Activated CD4-positive, alpha-beta memory T cell treated with anti-CD3 and anti-CD28 coated beads, Interleukin-2, amount 10 ng/mL, durations not matched to agents 7 days and 5 days (primary cell): ENCODE measurements at regions not wholly inside any gene's neighbourhood (a gene's known extent, or its start where the extent isn't known, plus 50 kb on each side); places are given as distances from the start of the nearest gene placed in this dataset.
"Not testable (repeated sequence)": the region's sequence is repeated elsewhere in the genome, so short reads cannot be mapped to it uniquely, and the experiment has no call there.

Experiments used
- CTCF ChIA-PET: fragments of 350-600 bp; sonication (Branson Sonifier 250); formaldehyde crosslinking; loops from one replicate; lab custom pipeline; 2021; ENCODE audit warnings: antibody characterized with exemption, inconsistent platforms; lab: Charles Lee
- POLR2A ChIA-PET: fragments of 350-600 bp; sonication (Branson Sonifier 250); formaldehyde crosslinking; loops from one replicate; lab custom pipeline; 2021; ENCODE audit warnings: antibody characterized with exemption; lab: Charles Lee
- DNase-seq: peaks from one replicate; pipeline ENCODE4 v3.0.0-alpha.2; 2020
- H3K27ac Mint-ChIP-seq: one replicate; pipeline ENCODE4 v1.8.0; 2021; ENCODE audit warnings: mild to moderate bottlenecking, mixed read lengths
- H3K27me3 Mint-ChIP-seq: one replicate; pipeline ENCODE4 v1.8.0; 2021; ENCODE audit warnings: mixed read lengths
- H3K36me3 Mint-ChIP-seq: one replicate; pipeline ENCODE4 v1.8.0; 2021; ENCODE audit warnings: low read depth, mixed read lengths
- H3K4me1 Mint-ChIP-seq: one replicate; pipeline ENCODE4 v1.8.0; 2021; ENCODE audit warnings: mixed read lengths
- H3K4me3 Mint-ChIP-seq: one replicate; pipeline ENCODE4 v1.8.0; 2021; ENCODE audit warnings: mild to moderate bottlenecking, mixed read lengths
- H3K9me3 Mint-ChIP-seq: one replicate; pipeline ENCODE4 v1.8.0; 2021; ENCODE audit warnings: mixed read lengths

DNA sequence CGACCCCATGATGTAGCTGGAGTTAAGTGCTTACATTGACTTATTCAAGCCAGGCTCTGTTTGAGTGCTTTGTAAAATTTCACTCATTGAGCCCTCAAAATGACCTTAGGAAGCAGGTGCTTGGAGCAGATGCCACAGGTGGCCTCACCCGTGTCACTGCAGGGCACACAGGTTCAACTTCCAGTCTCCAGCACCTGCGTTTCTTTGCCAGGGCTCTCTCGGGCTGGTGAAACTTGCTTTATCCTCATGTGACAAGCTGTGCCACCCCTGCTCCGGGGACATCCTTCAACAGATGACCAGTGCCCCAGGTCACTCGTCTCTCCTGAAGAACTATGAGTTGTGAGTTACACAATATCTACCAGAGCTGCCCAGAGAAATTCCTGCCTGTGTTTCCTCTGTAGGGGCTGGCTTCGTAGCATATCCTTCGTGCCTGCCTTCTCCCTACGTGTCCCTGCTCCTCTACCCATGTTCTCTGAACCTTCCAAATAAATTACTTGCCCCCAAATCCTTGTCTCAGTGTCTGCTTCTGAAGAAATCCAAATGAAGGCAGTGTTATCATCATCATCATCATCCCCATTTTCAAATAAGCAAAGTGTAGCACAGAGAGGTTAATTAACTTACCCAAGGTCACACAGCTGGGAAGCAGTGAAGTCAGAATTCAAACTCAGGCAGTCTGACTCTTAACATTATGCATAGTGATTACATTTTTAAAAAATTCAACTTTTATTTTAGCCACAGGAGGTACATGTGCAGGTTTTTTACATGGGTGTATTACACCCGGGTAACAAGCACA lies 352.5 kb downstream of the NPIPA8 start:
- H3K36me3 Mint-ChIP-seq: no peaks in the 10 kb centered on the region
- CTCF ChIA-PET: no interaction called here
- POLR2A ChIA-PET: no interaction called here
- DNase-seq: no peak
- no peaks in the 10 kb centered on the region for H3K27me3 Mint-ChIP-seq
- no peaks in the 10 kb centered on the region for H3K9me3 Mint-ChIP-seq
- H3K27ac Mint-ChIP-seq: no peak overlapping the region
- no peaks in the 10 kb centered on the region for H3K4me1 Mint-ChIP-seq
- H3K4me3 Mint-ChIP-seq: no peak overlapping the region

GRCh38 chr16:17983114-17983513 lies 353.4 kb downstream of the NPIPA8 start:
- no peak for DNase-seq
- Mint-ChIP-seq H3K27ac (no peak overlapping the region), H3K4me3 (no peak overlapping the region), H3K4me1 (no peaks in the 10 kb centered on the region), H3K27me3 (no peaks in the 10 kb centered on the region), H3K9me3 (no peaks in the 10 kb centered on the region), H3K36me3 (no peaks in the 10 kb centered on the region)
- ChIA-PET POLR2A (no interaction called here), CTCF (no interaction called here)

DNA sequence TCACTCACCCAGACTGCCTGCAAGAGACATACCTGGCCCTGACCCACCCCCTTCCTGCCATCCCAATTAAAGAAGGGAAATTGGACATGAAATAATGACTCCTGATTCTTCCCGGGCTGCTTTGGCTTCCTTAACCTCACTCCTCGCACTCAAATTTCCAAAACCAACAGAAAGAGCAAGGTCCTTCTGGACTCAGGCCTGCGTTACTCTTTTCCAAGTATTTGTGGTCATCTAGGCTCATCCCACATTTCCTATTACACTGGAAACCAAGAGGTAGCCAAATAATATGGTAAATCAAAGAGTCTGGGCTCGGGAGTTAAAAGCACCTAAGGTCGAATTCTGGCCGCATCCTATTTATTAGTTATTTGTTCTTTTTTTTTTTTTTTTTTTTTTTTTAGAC lies 359.3 kb downstream of the NPIPA8 start:
- no peak for DNase-seq
- no peaks in the 10 kb centered on the region for H3K27me3 Mint-ChIP-seq
- no peak overlapping the region for H3K4me3 Mint-ChIP-seq
- H3K36me3 Mint-ChIP-seq: no peaks in the 10 kb centered on the region
- ChIA-PET CTCF (no interaction called here), POLR2A (no interaction called here)
- no peak overlapping the region for H3K27ac Mint-ChIP-seq
- H3K9me3 Mint-ChIP-seq: no peaks in the 10 kb centered on the region
- H3K4me1 Mint-ChIP-seq: no peaks in the 10 kb centered on the region

GRCh38 chr16:17972460-17972943 lies 364.0 kb downstream of the NPIPA8 start:
- Mint-ChIP-seq H3K36me3 (no peaks in the 10 kb centered on the region), H3K4me1 (no peaks in the 10 kb centered on the region), H3K27me3 (no peaks in the 10 kb centered on the region), H3K9me3 (no peaks in the 10 kb centered on the region), H3K4me3 (no peak overlapping the region), H3K27ac (no peak overlapping the region)
- no peak for DNase-seq
- ChIA-PET CTCF (no interaction called here), POLR2A (no interaction called here)

GRCh38 chr16:17970816-17971331 lies 365.7 kb downstream of the NPIPA8 start:
- ChIA-PET CTCF (no interaction called here), POLR2A (no interaction called here)
- H3K9me3 Mint-ChIP-seq: no peaks in the 10 kb centered on the region
- H3K27me3 Mint-ChIP-seq: no peaks in the 10 kb centered on the region
- H3K4me1 Mint-ChIP-seq: no peaks in the 10 kb centered on the region
- no peak overlapping the region for H3K4me3 Mint-ChIP-seq
- no peaks in the 10 kb centered on the region for H3K36me3 Mint-ChIP-seq
- no peak for DNase-seq
- no peak overlapping the region for H3K27ac Mint-ChIP-seq

GRCh38 chr16:17970157-17970765 lies 366.3 kb downstream of the NPIPA8 start:
- POLR2A ChIA-PET: no interaction called here

GRCh38 chr16:17965133-17965900 lies 371.2 kb downstream of the NPIPA8 start:
- no peaks in the 10 kb centered on the region for H3K36me3 Mint-ChIP-seq
- no peak for DNase-seq
- no peaks in the 10 kb centered on the region for H3K27me3 Mint-ChIP-seq
- ChIA-PET CTCF (no interaction called here), POLR2A (no interaction called here)
- no peaks in the 10 kb centered on the region for H3K9me3 Mint-ChIP-seq
- no peaks in the 10 kb centered on the region for H3K4me1 Mint-ChIP-seq
- no peak overlapping the region for H3K27ac Mint-ChIP-seq
- no peak overlapping the region for H3K4me3 Mint-ChIP-seq

More at GRCh38 chr16:17970157-17970765, 366.3 kb downstream of the NPIPA8 start:
- Mint-ChIP-seq H3K27ac (no peak overlapping the region), H3K9me3 (no peaks in the 10 kb centered on the region), H3K4me1 (no peaks in the 10 kb centered on the region), H3K27me3 (no peaks in the 10 kb centered on the region), H3K4me3 (no peak overlapping the region), H3K36me3 (no peaks in the 10 kb centered on the region)
- CTCF ChIA-PET: no interaction called here
- no peak for DNase-seq

DNA sequence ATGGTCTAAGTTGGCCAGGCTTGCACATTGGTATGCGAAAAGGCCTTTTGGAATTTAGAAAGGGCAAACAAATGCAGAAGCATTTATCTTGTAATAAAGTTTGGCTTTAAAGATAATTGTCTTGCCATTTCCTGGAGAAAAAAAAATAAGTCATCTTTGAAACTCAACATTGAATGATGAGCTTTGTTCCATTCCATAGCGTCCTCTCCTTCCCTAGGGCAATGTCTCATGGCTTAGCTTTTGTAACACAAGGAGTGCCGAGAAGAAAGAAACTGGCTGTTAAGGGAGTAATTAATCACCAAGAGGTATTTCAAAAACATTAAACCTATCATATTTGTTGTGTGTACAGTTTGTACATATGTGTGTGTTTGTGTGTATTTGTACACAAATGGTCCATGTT lies 372.3 kb downstream of the NPIPA8 start:
- no peak for DNase-seq
- Mint-ChIP-seq H3K9me3 (no peaks in the 10 kb centered on the region), H3K27me3 (no peaks in the 10 kb centered on the region), H3K36me3 (no peaks in the 10 kb centered on the region), H3K27ac (no peak overlapping the region), H3K4me1 (no peaks in the 10 kb centered on the region), H3K4me3 (no peak overlapping the region)
- ChIA-PET POLR2A (no interaction called here), CTCF (no interaction called here)

- Mint-ChIP-seq H3K4me1 (no peaks in the 10 kb centered on the region), H3K36me3 (no peaks in the 10 kb centered on the region), H3K9me3 (peaks cover 4% of the 10 kb centered on the region), H3K27me3 (no peaks in the 10 kb centered on the region), H3K4me3 (no peak overlapping the region), H3K27ac (no peak overlapping the region)
- DNase-seq: no peak
- ChIA-PET CTCF (no interaction called here), POLR2A (no interaction called here)
These were observed 373.2 kb downstream of the NPIPA8 start for GRCh38 chr16:17963185-17963836.

DNA sequence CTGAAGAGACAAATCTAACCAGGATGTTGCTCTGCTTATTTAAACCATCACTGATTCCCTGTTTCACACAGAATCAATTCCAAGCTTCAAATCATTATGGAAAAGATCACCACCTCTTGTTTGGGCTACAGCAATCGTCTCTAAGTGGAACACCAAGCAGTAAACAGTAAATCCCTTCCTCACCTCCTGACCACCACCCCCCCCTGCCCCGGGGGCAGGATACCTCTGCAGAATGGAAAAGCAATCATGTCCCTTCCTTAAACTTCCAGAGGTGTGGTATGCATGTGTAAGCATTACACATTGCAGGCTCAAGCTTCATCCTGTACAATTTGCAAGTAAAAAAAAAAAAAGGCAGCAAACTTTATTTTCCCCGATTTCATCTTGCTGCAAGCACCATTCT lies 373.8 kb downstream of the NPIPA8 start:
- no peak overlapping the region for H3K27ac Mint-ChIP-seq
- H3K27me3 Mint-ChIP-seq: no peaks in the 10 kb centered on the region
- ChIA-PET CTCF (no interaction called here), POLR2A (no interaction called here)
- H3K4me1 Mint-ChIP-seq: no peaks in the 10 kb centered on the region
- no peaks in the 10 kb centered on the region for H3K36me3 Mint-ChIP-seq
- DNase-seq: no peak
- no peak overlapping the region for H3K4me3 Mint-ChIP-seq
- peaks cover 4% of the 10 kb centered on the region for H3K9me3 Mint-ChIP-seq

DNA sequence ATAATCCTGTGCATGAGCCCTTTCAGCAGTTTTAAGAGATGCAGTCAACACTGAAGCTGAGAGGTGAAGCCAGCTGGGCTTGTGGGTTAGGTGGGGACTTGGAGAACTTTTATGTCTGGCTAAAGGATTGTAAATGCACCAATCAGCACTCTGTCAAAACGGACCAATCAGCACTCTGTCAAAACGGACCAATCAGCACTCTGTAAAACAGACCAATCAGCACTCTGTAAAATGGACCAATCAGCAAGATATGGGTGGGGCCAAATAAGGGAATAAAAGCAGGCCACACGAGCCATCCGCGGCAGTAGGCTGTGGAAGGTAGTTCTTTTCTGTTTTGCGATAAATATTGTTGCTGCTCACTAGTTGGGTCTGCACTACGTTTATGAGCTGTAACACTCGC lies 374.7 kb downstream of the NPIPA8 start:
- H3K27ac Mint-ChIP-seq, DNase-seq, H3K4me1 Mint-ChIP-seq, CTCF ChIA-PET, H3K9me3 Mint-ChIP-seq, H3K4me3 Mint-ChIP-seq, POLR2A ChIA-PET, H3K27me3 Mint-ChIP-seq, H3K36me3 Mint-ChIP-seq: not testable (repeated sequence)

GRCh38 chr16:17951378-17951777 lies 385.2 kb downstream of the NPIPA8 start:
- H3K9me3 Mint-ChIP-seq: no peaks in the 10 kb centered on the region
- H3K27ac Mint-ChIP-seq: no peak overlapping the region
- H3K36me3 Mint-ChIP-seq: no peaks in the 10 kb centered on the region
- no peaks in the 10 kb centered on the region for H3K4me1 Mint-ChIP-seq
- no peak for DNase-seq
- CTCF ChIA-PET: no interaction called here
- no peak overlapping the region for H3K4me3 Mint-ChIP-seq
- H3K27me3 Mint-ChIP-seq: peaks cover 12% of the 10 kb centered on the region
- POLR2A ChIA-PET: no interaction called here

DNA sequence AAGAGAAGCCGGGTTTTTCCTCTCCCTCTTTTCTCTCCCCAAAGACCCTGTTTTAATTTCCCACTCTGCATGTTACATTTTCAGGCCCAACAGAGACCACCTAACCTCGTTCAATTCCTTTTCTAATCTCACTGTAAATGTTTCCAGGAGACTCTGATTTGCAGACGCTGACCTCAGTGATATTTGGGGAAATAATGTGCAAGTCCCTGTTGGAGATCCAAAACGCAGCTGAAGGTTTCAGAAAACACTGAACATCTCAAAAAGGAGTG lies 386.6 kb downstream of the NPIPA8 start:
- Mint-ChIP-seq H3K9me3 (no peaks in the 10 kb centered on the region), H3K36me3 (no peaks in the 10 kb centered on the region), H3K4me3 (no peak overlapping the region), H3K27me3 (peaks cover 15% of the 10 kb centered on the region), H3K4me1 (no peaks in the 10 kb centered on the region), H3K27ac (no peak overlapping the region)
- ChIA-PET POLR2A (no interaction called here), CTCF (no interaction called here)
- DNase-seq: no peak
